ENCODE measurements at regions not wholly inside any gene's neighbourhood (a gene's known extent, or its start where the extent isn't known, plus 50 kb on each side); places are given as distances from the start of the nearest gene placed in this dataset.

GRCh38 chr5:117436846-117437245 is 862.2 kb upstream of the SEMA6A start:
- TF ChIP-seq ZFX (IDR thresholded peaks at IDR 0.05; ENCODE audit: borderline replicate concordance), result no peak
- TF ChIP-seq CTCF (IDR thresholded peaks at IDR 0.05), result no peak

All from 22Rv1 (cell line).